ENCODE measurements at regions not wholly inside any gene's neighbourhood (a gene's known extent, or its start where the extent isn't known, plus 50 kb on each side); places are given as distances from the start of the nearest gene placed in this dataset.

DNA sequence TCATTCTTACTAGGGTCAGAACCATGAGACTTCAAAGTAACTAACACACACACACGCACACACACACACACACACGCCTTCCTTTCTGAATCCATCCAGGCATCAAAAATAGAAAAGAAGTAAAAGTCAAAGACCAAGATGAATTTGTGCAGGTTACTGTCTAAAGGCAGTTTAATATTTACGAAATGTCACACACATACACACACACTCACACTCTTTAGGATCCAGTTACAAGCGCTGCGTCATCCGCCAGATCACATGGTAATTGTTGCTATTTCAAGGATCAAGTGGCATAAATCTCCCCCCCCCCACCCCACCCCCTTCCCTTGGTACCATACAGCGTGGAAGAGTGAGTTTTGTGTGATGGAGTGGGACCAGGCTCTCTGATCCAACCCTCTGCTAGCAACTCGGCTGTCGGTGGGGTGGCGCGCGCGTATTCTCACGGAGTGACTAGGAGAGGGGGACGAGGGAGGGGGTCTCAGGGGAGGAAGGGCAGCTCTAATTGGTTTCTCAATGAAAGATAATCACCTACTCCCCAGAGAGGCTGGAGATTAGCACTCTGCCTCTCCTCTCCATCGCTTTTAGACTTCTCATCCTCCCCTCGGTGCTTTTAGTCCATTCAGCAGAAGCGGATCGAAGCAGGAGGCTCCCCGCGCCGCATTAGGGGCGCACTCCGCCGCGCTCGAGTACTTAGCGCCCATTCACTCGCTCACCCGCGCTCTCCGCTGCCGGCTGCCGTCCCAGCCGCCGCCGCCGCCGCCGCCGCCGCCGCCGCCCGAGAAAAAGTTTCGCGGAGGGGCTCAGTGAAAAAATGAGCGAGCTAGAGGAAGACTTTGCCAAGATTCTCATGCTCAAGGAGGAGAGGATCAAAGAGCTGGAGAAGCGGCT lies 83.5 kb upstream of the PRKG1 start:
- no peak overlapping the region for H3K4me3 ChIP-seq (ENCODE audit: low read depth, low read length)
- TF ChIP-seq, protein P1, sequence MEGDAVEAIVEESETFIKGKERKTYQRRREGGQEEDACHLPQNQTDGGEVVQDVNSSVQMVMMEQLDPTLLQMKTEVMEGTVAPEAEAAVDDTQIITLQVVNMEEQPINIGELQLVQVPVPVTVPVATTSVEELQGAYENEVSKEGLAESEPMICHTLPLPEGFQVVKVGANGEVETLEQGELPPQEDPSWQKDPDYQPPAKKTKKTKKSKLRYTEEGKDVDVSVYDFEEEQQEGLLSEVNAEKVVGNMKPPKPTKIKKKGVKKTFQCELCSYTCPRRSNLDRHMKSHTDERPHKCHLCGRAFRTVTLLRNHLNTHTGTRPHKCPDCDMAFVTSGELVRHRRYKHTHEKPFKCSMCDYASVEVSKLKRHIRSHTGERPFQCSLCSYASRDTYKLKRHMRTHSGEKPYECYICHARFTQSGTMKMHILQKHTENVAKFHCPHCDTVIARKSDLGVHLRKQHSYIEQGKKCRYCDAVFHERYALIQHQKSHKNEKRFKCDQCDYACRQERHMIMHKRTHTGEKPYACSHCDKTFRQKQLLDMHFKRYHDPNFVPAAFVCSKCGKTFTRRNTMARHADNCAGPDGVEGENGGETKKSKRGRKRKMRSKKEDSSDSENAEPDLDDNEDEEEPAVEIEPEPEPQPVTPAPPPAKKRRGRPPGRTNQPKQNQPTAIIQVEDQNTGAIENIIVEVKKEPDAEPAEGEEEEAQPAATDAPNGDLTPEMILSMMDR (IDR thresholded peaks at IDR 0.05; ENCODE audit: borderline replicate concordance, insufficient read depth, low read depth, low read length), result no peak

DNA sequence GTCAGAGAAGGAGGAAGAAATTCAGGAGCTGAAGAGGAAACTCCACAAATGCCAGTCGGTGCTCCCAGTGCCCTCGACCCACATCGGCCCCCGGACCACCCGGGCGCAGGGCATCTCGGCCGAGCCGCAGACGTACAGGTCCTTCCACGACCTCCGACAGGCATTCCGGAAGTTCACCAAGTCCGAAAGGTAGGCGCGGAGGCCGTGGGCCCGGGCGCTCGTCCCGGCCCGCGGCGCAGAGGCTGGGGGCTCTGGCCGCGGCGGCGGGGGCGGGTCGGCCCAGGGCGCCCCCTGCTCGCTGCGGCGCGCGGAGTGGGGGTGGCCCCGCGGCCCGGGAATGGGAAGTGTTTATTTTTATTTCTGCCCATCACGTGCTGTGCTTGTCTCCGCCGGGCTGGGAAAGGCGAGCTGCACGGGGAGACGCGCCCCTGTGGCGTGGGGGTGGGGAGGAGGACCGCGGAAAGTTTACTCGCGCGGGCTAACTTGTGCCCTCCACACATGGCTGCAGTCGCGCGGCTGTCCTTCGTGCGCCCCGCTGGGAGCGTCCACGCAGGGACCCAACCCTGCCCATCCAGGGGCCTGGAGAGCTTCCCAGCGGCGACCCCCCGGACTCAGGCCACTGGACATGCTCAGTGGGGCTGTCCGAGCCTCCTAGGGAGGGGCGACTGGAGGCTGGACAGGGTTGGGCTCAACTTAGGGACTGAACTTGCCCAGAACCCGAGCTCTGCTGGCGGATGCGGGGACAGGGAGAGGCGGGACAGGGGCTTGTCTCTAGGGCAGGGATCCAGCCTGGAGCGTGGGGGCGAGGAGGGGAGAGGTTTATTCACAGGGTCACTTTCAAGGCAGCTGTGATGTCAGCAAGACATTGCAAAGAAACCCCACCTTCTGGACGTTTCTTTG lies 82.6 kb upstream of the PRKG1 start:
- TF ChIP-seq, protein P1 (IDR thresholded peaks at IDR 0.05; ENCODE audit: borderline replicate concordance, insufficient read depth, low read depth, low read length), result no peak
- no peak overlapping the region for H3K4me3 ChIP-seq (ENCODE audit: low read depth, low read length)

DNA sequence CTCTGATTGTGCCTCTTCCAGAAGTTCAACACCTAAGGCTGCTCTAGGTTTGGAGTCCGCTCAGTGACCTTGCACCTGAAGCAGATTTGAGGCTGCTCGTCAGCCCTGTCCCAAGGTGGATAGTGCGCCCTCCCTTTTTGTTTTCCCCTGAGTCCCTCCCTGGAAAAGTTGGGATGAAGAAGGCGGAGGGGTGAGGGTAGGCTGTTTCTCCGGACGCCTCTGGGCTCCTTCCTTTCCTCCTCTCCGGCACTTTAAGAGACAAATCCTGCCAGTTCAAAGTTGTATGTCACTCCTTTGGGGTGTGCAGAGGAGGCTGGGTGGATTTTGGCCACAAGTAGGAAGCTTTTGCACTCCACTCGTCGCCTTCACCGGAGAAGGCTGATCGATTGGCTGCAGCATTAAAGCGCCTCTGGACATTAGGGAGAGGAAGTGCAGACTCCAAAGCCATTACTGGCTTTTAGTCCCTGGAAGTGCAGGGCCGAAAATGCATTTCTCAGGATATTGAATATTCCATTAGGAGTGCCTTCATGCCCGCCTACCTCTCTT lies 81.9 kb upstream of the PRKG1 start:
- H3K4me3 ChIP-seq (ENCODE audit: low read depth, low read length), result no peak overlapping the region
- TF ChIP-seq, protein P1 (IDR thresholded peaks at IDR 0.05; ENCODE audit: borderline replicate concordance, insufficient read depth, low read depth, low read length), result no peak

DNA sequence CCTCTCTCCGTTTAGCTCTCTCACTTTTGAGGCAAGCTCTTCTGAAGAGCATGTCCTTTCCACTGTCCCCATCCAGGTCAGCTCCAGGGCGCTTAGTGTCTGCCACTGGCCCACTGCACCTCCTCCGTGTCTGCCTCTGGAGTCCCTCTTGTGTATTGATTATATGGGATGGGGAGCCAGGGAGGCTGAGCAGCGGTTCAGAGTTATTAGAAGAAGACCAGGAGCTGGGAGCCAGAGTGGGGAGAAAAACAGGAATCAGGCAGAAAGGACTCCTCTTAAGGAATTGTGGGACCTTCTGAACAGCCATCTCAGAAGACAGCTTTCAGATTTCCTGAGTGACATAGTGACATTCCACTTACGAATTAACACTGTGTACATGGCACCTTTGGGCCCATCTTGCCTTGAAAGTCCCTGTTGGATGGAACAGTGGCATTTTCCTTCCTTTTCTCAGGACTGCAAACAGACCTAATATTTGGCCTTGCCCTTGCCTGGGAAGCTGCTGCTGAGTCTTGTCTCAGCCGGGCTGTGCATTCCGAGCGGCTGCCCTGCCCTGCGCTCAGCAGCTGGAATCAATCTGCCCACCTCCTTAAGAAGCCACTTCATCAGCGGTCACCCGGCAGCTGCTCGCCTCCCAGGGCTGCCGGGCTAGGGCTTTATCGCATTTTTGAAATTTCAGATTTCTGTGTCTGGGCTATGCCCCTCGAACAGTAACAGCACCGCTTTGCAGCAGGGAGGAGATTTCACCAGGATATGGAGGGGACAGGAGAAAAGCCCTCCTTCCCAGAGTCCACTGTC lies 81.1 kb upstream of the PRKG1 start:
- TF ChIP-seq, protein P1 (IDR thresholded peaks at IDR 0.05; ENCODE audit: borderline replicate concordance, insufficient read depth, low read depth, low read length), result no peak

DNA sequence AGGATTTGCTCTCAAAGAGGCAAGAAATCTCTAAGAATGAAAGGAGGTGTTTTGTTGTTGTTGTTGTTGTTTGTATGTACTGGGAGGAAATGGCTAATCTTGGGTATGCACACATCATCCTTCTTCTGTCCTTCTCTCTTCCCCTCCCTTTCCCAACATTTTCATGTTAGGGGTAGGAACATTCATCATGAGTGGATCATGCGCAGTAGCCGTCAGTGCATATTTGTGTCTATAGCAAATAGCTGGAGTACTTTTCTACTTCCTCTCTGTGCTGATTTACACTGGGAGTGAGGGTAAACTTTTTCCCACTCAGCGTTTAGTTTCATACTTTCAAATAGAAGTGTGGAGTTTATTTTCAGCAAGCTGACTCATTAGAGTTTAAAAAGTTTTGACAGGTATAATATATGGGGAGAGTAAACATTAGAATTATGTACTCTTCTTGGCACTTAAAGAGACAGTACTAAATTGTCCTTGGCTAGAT lies 80.5 kb upstream of the PRKG1 start:
- TF ChIP-seq, protein P1 (IDR thresholded peaks at IDR 0.05; ENCODE audit: borderline replicate concordance, insufficient read depth, low read depth, low read length), result no peak
- no peak overlapping the region for H3K4me3 ChIP-seq (ENCODE audit: low read depth, low read length)

More for the DNA sequence above, 81.1 kb upstream of the PRKG1 start:
- H3K4me3 ChIP-seq (ENCODE audit: low read depth, low read length), result no peak overlapping the region

DNA sequence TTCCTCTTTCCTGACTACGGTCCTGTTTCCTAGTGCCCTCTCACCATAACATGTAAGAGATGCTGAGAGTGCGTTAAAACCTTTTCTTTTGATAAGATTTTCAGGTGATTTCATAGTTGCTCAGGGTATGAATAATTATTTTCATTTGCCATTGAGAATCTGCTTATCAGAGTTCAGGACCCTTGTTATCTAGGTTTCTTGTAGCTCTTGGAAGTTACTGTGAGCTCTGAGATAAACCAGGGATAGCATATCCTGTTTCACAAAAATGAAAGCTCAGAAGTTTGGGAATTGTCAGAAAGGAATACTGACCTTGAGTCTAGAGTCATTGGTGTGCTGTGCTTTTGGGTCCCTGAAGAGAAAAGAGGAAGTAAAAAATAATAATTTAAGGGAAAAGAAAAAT lies 76.8 kb upstream of the PRKG1 start:
- TF ChIP-seq, protein P1 (IDR thresholded peaks at IDR 0.05; ENCODE audit: borderline replicate concordance, insufficient read depth, low read depth, low read length), result no peak
- no peak overlapping the region for H3K4me3 ChIP-seq (ENCODE audit: low read depth, low read length)

Data from GM12875 (cell line).